ENCODE measurements at regions not wholly inside any gene's neighbourhood (a gene's known extent, or its start where the extent isn't known, plus 50 kb on each side); places are given as distances from the start of the nearest gene placed in this dataset.

- ChIA-PET CTCF (interaction anchor here (0.6 kb wide), 1 partner anchor 237 kb away, joined by 4 read pairs; no protein-coding TSS in a partner anchor), POLR2A (no interaction called here)
- Histone ChIP-seq H3K9me3 (ENCODE audit: control insufficient read depth, insufficient read depth, low read depth, low read length) (no peaks in the 10 kb centered on the region), H3K27ac (ENCODE audit: extremely low read depth, low read depth, low read length) (no peak overlapping the region), H3K36me3 (ENCODE audit: control insufficient read depth in 2 of 2, insufficient read depth in 1 of 2, low read length in 2 of 2) (no peaks in the 10 kb centered on the region), H3K4me1 (ENCODE audit: control insufficient read depth, insufficient read depth, low read length) (no peaks in the 10 kb centered on the region), H3K4me3 (ENCODE audit: low read depth, low read length) (no peak overlapping the region)
- TF ChIP-seq ZNF645 (tag by site-specific recombination; IDR thresholded peaks at IDR 0.05) (no peak), ZNF621 (tag by site-specific recombination; IDR thresholded peaks at IDR 0.05) (no peak), ZNF791 (tag by site-specific recombination; IDR thresholded peaks at IDR 0.05) (no peak), MZF1 (tag by site-specific recombination; IDR thresholded peaks at IDR 0.05; ENCODE audit: borderline replicate concordance) (no peak), KLF1 (tag by site-specific recombination; IDR thresholded peaks at IDR 0.05) (no peak), ZNF48 (tag by site-specific recombination; IDR thresholded peaks at IDR 0.05) (no peak), BCL11B (tag by site-specific recombination; IDR thresholded peaks at IDR 0.05; ENCODE audit: low read depth) (no peak), ZNF416 (tag by site-specific recombination; IDR thresholded peaks at IDR 0.05) (no peak), ZNF157 (tag by site-specific recombination; IDR thresholded peaks at IDR 0.05) (no peak)
- TF ChIP-seq, protein P1, sequence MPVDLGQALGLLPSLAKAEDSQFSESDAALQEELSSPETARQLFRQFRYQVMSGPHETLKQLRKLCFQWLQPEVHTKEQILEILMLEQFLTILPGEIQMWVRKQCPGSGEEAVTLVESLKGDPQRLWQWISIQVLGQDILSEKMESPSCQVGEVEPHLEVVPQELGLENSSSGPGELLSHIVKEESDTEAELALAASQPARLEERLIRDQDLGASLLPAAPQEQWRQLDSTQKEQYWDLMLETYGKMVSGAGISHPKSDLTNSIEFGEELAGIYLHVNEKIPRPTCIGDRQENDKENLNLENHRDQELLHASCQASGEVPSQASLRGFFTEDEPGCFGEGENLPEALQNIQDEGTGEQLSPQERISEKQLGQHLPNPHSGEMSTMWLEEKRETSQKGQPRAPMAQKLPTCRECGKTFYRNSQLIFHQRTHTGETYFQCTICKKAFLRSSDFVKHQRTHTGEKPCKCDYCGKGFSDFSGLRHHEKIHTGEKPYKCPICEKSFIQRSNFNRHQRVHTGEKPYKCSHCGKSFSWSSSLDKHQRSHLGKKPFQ (tag by site-specific recombination; IDR thresholded peaks at IDR 0.05): no peak
- TF ChIP-seq, protein P2, sequence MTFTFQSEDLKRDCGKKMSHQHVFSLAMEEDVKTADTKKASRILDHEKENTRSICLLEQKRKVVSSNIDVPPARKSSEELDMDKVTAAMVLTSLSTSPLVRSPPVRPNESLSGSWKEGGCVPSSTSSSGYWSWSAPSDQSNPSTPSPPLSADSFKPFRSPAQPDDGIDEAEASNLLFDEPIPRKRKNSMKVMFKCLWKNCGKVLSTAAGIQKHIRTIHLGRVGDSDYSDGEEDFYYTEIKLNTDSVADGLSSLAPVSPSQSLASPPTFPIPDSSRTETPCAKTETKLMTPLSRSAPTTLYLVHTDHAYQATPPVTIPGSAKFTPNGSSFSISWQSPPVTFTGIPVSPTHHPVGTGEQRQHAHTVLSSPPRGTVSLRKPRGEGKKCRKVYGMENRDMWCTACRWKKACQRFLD (tag by site-specific recombination; IDR thresholded peaks at IDR 0.05): no peak
Observed at GRCh38 chr12:28814246-28814645, 334.8 kb upstream of the FAR2 start.

DNA sequence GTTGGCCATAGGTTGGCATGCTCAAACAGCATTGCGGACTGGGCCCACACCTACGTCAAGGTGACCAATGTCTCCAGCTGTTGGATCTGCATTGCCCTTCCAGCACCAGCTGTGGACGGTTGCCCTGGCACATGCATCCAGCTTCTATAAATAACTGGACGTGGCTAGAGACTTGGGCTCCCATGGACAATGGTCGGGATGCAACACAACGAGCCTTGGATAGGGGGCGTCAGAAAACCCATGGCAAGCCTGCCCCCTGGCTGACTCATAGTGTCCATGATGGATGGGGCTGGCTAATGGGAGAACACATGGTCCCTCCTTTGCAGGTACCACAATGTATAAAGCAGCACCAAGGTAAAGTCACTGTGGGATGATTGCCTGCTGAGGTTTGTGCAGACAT is 331.6 kb upstream of the FAR2 start:
- no peak overlapping the region for H3K27ac ChIP-seq (ENCODE audit: extremely low read depth, low read depth, low read length)
- H3K4me1 ChIP-seq (ENCODE audit: control insufficient read depth, insufficient read depth, low read length): no peaks in the 10 kb centered on the region
- POLR2A ChIA-PET: no interaction called here
- CTCF ChIA-PET: no interaction called here
- H3K36me3 ChIP-seq (ENCODE audit: control insufficient read depth in 2 of 2, insufficient read depth in 1 of 2, low read length in 2 of 2): no peaks in the 10 kb centered on the region
- TF ChIP-seq, protein P3, sequence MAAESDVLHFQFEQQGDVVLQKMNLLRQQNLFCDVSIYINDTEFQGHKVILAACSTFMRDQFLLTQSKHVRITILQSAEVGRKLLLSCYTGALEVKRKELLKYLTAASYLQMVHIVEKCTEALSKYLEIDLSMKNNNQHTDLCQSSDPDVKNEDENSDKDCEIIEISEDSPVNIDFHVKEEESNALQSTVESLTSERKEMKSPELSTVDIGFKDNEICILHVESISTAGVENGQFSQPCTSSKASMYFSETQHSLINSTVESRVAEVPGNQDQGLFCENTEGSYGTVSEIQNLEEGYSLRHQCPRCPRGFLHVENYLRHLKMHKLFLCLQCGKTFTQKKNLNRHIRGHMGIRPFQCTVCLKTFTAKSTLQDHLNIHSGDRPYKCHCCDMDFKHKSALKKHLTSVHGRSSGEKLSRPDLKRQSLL (tag by site-specific recombination; IDR thresholded peaks at IDR 0.05): no peak
- TF ChIP-seq ZNF423 (tag by site-specific recombination; IDR thresholded peaks at IDR 0.05): no peak
- no peak for TF ChIP-seq ZBTB21 (tag by site-specific recombination; IDR thresholded peaks at IDR 0.05)
- TF ChIP-seq ZNF121 (tag by site-specific recombination; IDR thresholded peaks at IDR 0.05): no peak
- no peak for TF ChIP-seq TCF7L2 (IDR thresholded peaks at IDR 0.05; ENCODE audit: borderline replicate concordance, low read depth, low read length)
- no peak for TF ChIP-seq ZXDB (tag by site-specific recombination; IDR thresholded peaks at IDR 0.05)
- no peak for TF ChIP-seq ZNF202 (tag by site-specific recombination; IDR thresholded peaks at IDR 0.05; ENCODE audit: borderline replicate concordance)
- TF ChIP-seq ZNF221 (tag by site-specific recombination; IDR thresholded peaks at IDR 0.05; ENCODE audit: borderline replicate concordance): no peak
- TF ChIP-seq ZNF664 (tag by site-specific recombination; IDR thresholded peaks at IDR 0.05): no peak
- H3K4me3 ChIP-seq (ENCODE audit: low read depth, low read length): no peak overlapping the region
- no peaks in the 10 kb centered on the region for H3K9me3 ChIP-seq (ENCODE audit: control insufficient read depth, insufficient read depth, low read depth, low read length)

Data from HEK293 (cell line).